HepG2 (cell line): ENCODE measurements at regions not wholly inside any gene's neighbourhood (a gene's known extent, or its start where the extent isn't known, plus 50 kb on each side); places are given as distances from the start of the nearest gene placed in this dataset.

Source experiments
- ATAC-seq: fragments of 200-7000 bp; cut with Tn5 transposase; 3 replicates; pipeline ENCODE4 v1.9.1; 2020; ENCODE audit warnings: mild to moderate bottlenecking, moderate library complexity
- BruUV-seq: library from RNA; stranded (reverse); fragments of 400-500 nt; replicated peaks from 2 replicates; lab custom pipeline; 2021; lab: Mats Ljungman, UMichigan
- CTCF ChIA-PET: fragments of 300-600 bp; formaldehyde crosslinking; extraction: SDS; loops from one replicate; lab custom pipeline; 2021; ENCODE audit warnings: low total read pairs, inconsistent platforms, low intra/inter-chr PET ratio; lab: Yijun Ruan, JAX
- POLR2A ChIA-PET: fragments of 350-600 bp; sonication (Branson Sonifier 250); formaldehyde crosslinking; loops from one replicate; lab custom pipeline; 2020; ENCODE audit warnings: antibody characterized with exemption, inconsistent platforms; lab: Yijun Ruan, JAX
- DNase-seq: peaks from one replicate; pipeline ENCODE4 v3.0.0-alpha.2; 2015; ENCODE audit warnings: low spot score
- FAIRE-seq: peaks from 3 replicates; lab custom pipeline; 2011; peaks lifted over from hg19 to GRCh38; lab: Jason Lieb, UNC
- H2AFZ ChIP-seq: one replicate; pipeline ENCODE4 v1.6.1; 2011; ENCODE audit warnings: low read length, inconsistent platforms
- H3K27ac ChIP-seq: fragments of 300-600 bp; 3 replicates; pipeline ENCODE4 v1.8.0; 2011; ENCODE audit warnings: mixed run types, mild to moderate bottlenecking, mixed read lengths, low read length, inconsistent platforms; ENCODE audit not compliant: insufficient read depth; ENCODE audit errors: extremely low read length
- H3K27me3 ChIP-seq, 2 experiments: fragments of 200-600 bp in 1 of 2; 2 replicates in 1 of 2; 3 replicates in 1 of 2; pipeline versions ENCODE4 v1.6.0 to v1.8.0; 2011; ENCODE audit warnings: low read length in 2 of 2, mild to moderate bottlenecking in 2 of 2, moderate library complexity in 2 of 2, inconsistent platforms in 1 of 2; ENCODE audit not compliant: insufficient read depth in 2 of 2, control insufficient read depth in 1 of 2
- H3K36me3 ChIP-seq, 2 experiments: fragments of 200-600 bp in 1 of 2; replicated peaks in 1 of 2; 2 replicates in 1 of 2; 3 replicates in 1 of 2; pipeline versions ENCODE4 v1.5.1 to v1.8.0; 2011; ENCODE audit warnings: low read length in 2 of 2, inconsistent platforms in 1 of 2; ENCODE audit not compliant: insufficient read depth in 2 of 2, control insufficient read depth in 1 of 2
- H3K4me1 ChIP-seq: 2 replicates; pipeline ENCODE4 v1.5.1; 2012; ENCODE audit warnings: low read length, inconsistent platforms; ENCODE audit not compliant: insufficient read depth
- H3K4me2 ChIP-seq: 2 replicates; pipeline ENCODE4 v1.6.0; 2011; ENCODE audit warnings: low read depth, low read length, inconsistent platforms
- H3K4me3 ChIP-seq, 3 experiments: fragments of 200-600 bp in 1 of 3; sonication (generic), shearing (Covaris generic) in 1 of 3; replicated peaks in 1 of 3; 2 replicates each; pipeline ENCODE4 v1.5.1; 2011 to 2016; ENCODE audit warnings: low read length in 3 of 3, inconsistent platforms in 2 of 3, low read depth in 2 of 3, mild to moderate bottlenecking in 2 of 3, control low read depth in 1 of 3, mixed read lengths in 1 of 3; ENCODE audit not compliant: insufficient read depth in 1 of 3
- H3K79me2 ChIP-seq: one replicate; pipeline ENCODE4 v1.6.1; 2011; ENCODE audit warnings: low read length, inconsistent platforms; ENCODE audit not compliant: insufficient read depth
- H3K9ac ChIP-seq: 2 replicates; pipeline ENCODE4 v1.6.0; 2011; ENCODE audit warnings: mild to moderate bottlenecking, low read depth, low read length, inconsistent platforms; ENCODE audit not compliant: insufficient read depth
- H3K9me3 ChIP-seq: 2 replicates; pipeline ENCODE4 v1.5.1; 2012; ENCODE audit warnings: mild to moderate bottlenecking, low read length
- H4K20me1 ChIP-seq: 2 replicates; pipeline ENCODE4 v1.6.0; 2011; ENCODE audit warnings: inconsistent platforms, mild to moderate bottlenecking, low read length, moderate library complexity; ENCODE audit not compliant: insufficient read depth
- GZF1 ChIP-seq: sonication (generic); formaldehyde crosslinking; IDR thresholded peaks from 2 replicates; pipeline ENCODE4 v1.5.1; 2020; ENCODE audit warnings: mild to moderate bottlenecking, missing genetic modification reagents
- KDM1A ChIP-seq: IDR thresholded peaks from 2 replicates; pipeline ENCODE4 v1.6.1; 2016; ENCODE audit warnings: missing compliant biosample characterization
- MIER2 ChIP-seq: IDR thresholded peaks from 2 replicates; pipeline ENCODE4 v1.6.1; 2016; ENCODE audit warnings: missing biosample characterization, missing genetic modification reagents
- SIX4 ChIP-seq: sonication (generic); formaldehyde crosslinking; IDR thresholded peaks from 2 replicates; pipeline ENCODE4 v1.4.0; 2020; ENCODE audit warnings: missing genetic modification reagents
- SMAD3 ChIP-seq: sonication (generic); formaldehyde crosslinking; IDR thresholded peaks from 2 replicates; pipeline ENCODE4 v1.4.0; 2020; ENCODE audit warnings: missing genetic modification reagents
- SMARCC2 ChIP-seq: fragments of 450-650 bp; IDR thresholded peaks from 2 replicates; pipeline ENCODE4 v1.6.1; 2017; ENCODE audit warnings: antibody characterized with exemption, mild to moderate bottlenecking
- ZNF138 ChIP-seq: sonication (generic); formaldehyde crosslinking; IDR thresholded peaks from 2 replicates; pipeline ENCODE4 v1.5.0; 2020; ENCODE audit warnings: mild to moderate bottlenecking, low read depth, missing genetic modification reagents
- ZNF251 ChIP-seq: sonication (generic); formaldehyde crosslinking; IDR thresholded peaks from 2 replicates; pipeline ENCODE4 v1.9.0; 2021; ENCODE audit warnings: mild to moderate bottlenecking, missing genetic modification reagents
- ZNF260 ChIP-seq: sonication (generic); formaldehyde crosslinking; IDR thresholded peaks from 2 replicates; pipeline ENCODE4 v1.4.0; 2020; ENCODE audit warnings: missing genetic modification reagents, low read depth, mild to moderate bottlenecking, borderline replicate concordance
- ZSCAN25 ChIP-seq: sonication (generic); formaldehyde crosslinking; IDR thresholded peaks from 2 replicates; pipeline ENCODE4 v1.8.0; 2022; ENCODE audit warnings: mild to moderate bottlenecking, missing genetic modification reagents
- WGBS: methylation state at CpG from one replicate; pipeline ENCODE4 v1.1.6; 2017; ENCODE audit warnings: low lambda C conversion rate; 5-methylcytosine and 5-hydroxymethylcytosine counted together
- in situ Hi-C: cut with HindIII; loops from 2 replicates; pipeline ENCODE4 v1.10.0; 2017; ENCODE audit warnings: low pct_unique_long_range_greater_than_20kb; ENCODE audit not compliant: extremely low pct_ligation_motif_present
- intact Hi-C: fragments of 100-400 bp; cut with micrococcal nuclease; formaldehyde crosslinking; loops from one replicate; pipeline ENCODE4 v1.10.0; 2022; ENCODE audit not compliant: unreplicated experiment
- TF ChIP-seq, protein P1 (sequence below): sonication (generic); formaldehyde crosslinking; IDR thresholded peaks from 2 replicates; pipeline ENCODE4 v1.4.0; 2020; ENCODE audit warnings: mild to moderate bottlenecking, missing genetic modification reagents
- TF ChIP-seq, protein P2 (sequence below): sonication (generic); formaldehyde crosslinking; IDR thresholded peaks from 2 replicates; pipeline ENCODE4 v1.4.0; 2020; ENCODE audit warnings: mild to moderate bottlenecking, low read depth, missing genetic modification reagents
- TF ChIP-seq, protein P3 (sequence below): sonication (generic); formaldehyde crosslinking; IDR thresholded peaks from 2 replicates; pipeline ENCODE4 v1.8.1; 2022; ENCODE audit warnings: low read depth, mild to moderate bottlenecking, missing genetic modification reagents
- TF ChIP-seq, protein P4 (sequence below): sonication (generic); formaldehyde crosslinking; IDR thresholded peaks from 2 replicates; pipeline ENCODE4 v1.4.0; 2020; ENCODE audit warnings: missing genetic modification reagents, mild to moderate bottlenecking, borderline replicate concordance

DNA sequence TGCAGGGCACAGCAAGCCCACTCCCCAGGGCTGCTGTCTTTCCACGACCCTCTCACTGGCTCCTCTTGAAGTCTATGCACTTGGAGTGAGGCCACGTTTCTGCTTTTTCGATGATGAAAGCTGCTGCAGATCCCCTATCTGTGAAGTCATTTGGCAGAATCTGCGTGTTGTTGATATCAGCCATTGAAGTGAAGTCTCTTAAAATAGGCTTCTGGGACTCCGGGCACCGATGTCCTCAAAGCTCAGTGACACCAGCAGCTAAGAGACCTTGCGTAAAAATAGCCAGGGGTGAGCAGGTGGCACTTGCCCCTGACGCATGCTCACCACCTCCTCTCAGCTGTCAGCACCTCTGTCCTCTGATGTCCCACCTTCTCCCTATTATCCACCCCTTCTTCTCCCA lies 89.4 kb upstream of the FHL2 start (continued):
- TF ChIP-seq, protein P1, sequence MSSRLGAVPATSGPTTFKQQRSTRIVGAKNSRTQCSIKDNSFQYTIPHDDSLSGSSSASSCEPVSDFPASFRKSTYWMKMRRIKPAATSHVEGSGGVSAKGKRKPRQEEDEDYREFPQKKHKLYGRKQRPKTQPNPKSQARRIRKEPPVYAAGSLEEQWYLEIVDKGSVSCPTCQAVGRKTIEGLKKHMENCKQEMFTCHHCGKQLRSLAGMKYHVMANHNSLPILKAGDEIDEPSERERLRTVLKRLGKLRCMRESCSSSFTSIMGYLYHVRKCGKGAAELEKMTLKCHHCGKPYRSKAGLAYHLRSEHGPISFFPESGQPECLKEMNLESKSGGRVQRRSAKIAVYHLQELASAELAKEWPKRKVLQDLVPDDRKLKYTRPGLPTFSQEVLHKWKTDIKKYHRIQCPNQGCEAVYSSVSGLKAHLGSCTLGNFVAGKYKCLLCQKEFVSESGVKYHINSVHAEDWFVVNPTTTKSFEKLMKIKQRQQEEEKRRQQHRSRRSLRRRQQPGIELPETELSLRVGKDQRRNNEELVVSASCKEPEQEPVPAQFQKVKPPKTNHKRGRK = no peak
- TF ChIP-seq, protein P2, sequence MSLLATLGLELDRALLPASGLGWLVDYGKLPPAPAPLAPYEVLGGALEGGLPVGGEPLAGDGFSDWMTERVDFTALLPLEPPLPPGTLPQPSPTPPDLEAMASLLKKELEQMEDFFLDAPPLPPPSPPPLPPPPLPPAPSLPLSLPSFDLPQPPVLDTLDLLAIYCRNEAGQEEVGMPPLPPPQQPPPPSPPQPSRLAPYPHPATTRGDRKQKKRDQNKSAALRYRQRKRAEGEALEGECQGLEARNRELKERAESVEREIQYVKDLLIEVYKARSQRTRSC (CRISPR knock-in tag) = no peak
- TF ChIP-seq, protein P3, sequence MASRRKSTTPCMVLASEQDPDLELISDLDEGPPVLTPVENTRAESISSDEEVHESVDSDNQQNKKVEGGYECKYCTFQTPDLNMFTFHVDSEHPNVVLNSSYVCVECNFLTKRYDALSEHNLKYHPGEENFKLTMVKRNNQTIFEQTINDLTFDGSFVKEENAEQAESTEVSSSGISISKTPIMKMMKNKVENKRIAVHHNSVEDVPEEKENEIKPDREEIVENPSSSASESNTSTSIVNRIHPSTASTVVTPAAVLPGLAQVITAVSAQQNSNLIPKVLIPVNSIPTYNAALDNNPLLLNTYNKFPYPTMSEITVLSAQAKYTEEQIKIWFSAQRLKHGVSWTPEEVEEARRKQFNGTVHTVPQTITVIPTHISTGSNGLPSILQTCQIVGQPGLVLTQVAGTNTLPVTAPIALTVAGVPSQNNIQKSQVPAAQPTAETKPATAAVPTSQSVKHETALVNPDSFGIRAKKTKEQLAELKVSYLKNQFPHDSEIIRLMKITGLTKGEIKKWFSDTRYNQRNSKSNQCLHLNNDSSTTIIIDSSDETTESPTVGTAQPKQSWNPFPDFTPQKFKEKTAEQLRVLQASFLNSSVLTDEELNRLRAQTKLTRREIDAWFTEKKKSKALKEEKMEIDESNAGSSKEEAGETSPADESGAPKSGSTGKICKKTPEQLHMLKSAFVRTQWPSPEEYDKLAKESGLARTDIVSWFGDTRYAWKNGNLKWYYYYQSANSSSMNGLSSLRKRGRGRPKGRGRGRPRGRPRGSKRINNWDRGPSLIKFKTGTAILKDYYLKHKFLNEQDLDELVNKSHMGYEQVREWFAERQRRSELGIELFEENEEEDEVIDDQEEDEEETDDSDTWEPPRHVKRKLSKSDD (CRISPR knock-in tag) = no peak
- TF ChIP-seq, all 625 proteins: peak for 0

DNA sequence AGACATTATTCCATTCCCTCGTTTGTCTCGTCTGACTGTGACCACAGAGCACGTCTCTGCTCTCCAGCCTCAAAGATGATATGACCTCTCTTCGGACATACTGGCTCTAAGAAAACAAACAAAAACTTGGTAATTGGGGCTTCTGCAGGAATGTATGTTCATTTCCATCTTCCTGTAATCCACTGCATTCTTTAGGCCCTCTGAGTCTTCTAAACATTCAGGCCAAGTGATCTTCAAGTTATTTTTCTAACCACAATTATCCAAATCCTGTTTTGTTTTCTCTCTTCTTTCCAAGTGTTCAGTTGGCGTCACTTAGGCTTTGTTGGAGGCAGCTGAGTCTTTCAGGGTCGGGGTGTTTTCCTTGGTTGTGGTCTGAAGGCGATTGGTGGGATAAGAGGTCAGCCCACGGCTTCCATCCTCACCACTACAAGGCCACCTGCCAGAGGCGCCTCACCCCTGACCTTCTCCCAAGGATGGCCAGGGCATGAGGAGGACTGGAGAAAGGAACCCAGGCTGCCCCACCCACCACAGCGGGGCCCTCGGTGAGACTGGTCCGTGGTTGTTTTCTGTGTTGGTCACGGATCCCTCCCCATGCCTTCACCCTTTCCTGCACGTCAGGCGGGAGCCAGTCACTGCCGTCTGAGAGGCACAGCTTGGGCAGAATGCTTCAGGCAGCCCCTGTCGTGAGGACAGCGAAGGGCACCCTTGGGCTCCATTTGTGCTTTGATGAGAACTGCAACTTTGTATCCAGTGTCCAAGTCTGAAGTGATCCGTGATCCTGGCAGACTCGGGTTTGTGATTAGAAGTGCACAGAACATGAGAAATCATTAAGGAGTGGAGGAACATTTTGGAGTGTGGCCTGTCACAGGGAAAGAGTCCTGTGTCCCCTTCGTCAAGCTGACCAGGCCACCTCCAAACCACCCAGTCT lies 88.6 kb upstream of the FHL2 start:
- Histone ChIP-seq H3K4me1 (no peaks in the 10 kb centered on the region), H3K9ac (no peak overlapping the region), H3K79me2 (no peaks in the 10 kb centered on the region), H3K4me2 (no peak overlapping the region), H3K36me3 (no peaks in the 10 kb centered on the region), H3K27me3 (peaks cover 2 to 24% of the 10 kb centered on the region in 2 experiments; a peak in 4 of 5 replicates), H4K20me1 (no peaks in the 10 kb centered on the region), H3K27ac (no peak overlapping the region), H3K4me3 (no peak overlapping the region), H2AFZ (no peak overlapping the region), H3K9me3 (no peaks in the 10 kb centered on the region)
- POLR2A ChIA-PET = no interaction called here
- no TSS peak for BruUV-seq
- DNase-seq (no peak), ATAC-seq (no peak; the same call in 2 of the 3 replicates), FAIRE-seq (no peak)
- CTCF ChIA-PET = no interaction called here
- intact Hi-C loops = no loop called here
- WGBS = 26% methylated on average over 20 of the region's 21 CpGs
- TF ChIP-seq ZNF138 (CRISPR knock-in tag) (no peak), SMARCC2 (no peak), ZNF251 (CRISPR knock-in tag) (no peak), MIER2 (no peak), SMAD3 (CRISPR knock-in tag) (no peak), SIX4 (CRISPR knock-in tag) (no peak), GZF1 (CRISPR knock-in tag) (no peak), ZSCAN25 (CRISPR knock-in tag) (no peak), ZNF260 (CRISPR knock-in tag) (no peak), KDM1A (CRISPR knock-in tag) (no peak)
- TF ChIP-seq, protein P4, sequence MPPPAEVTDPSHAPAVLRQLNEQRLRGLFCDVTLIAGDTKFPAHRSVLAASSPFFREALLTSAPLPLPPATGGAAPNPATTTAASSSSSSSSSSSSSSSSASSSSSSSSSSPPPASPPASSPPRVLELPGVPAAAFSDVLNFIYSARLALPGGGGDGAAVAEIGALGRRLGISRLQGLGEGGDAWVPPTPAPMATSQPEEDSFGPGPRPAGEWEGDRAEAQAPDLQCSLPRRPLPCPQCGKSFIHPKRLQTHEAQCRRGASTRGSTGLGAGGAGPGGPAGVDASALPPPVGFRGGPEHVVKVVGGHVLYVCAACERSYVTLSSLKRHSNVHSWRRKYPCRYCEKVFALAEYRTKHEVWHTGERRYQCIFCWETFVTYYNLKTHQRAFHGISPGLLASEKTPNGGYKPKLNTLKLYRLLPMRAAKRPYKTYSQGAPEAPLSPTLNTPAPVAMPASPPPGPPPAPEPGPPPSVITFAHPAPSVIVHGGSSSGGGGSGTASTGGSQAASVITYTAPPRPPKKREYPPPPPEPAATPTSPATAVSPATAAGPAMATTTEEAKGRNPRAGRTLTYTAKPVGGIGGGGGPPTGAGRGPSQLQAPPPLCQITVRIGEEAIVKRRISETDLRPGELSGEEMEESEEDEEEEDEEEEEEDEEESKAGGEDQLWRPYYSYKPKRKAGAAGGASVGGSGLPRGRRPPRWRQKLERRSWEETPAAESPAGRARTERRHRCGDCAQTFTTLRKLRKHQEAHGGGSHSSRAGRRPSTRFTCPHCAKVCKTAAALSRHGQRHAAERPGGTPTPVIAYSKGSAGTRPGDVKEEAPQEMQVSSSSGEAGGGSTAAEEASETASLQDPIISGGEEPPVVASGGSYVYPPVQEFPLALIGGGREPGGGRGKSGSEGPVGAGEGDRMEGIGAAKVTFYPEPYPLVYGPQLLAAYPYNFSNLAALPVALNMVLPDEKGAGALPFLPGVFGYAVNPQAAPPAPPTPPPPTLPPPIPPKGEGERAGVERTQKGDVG = no peak
- in situ Hi-C loops = no loop called here
